HG02938 (cell line): ENCODE measurements at regions not wholly inside any gene's neighbourhood (a gene's known extent, or its start where the extent isn't known, plus 50 kb on each side); places are given as distances from the start of the nearest gene placed in this dataset.
A peak's percentile ranks its signal among the peaks of the same experiment; 100 is the strongest.
"Not testable (repeated sequence)": the region's sequence is repeated elsewhere in the genome, so short reads cannot be mapped to it uniquely, and the experiment has no call there.

Experiments used
- ATAC-seq: cut with Tn5 transposase; IDR thresholded peaks from one replicate; pipeline ENCODE4 v1.9.1; 2021; ENCODE audit warnings: mild to moderate bottlenecking, moderate library complexity; ENCODE audit not compliant: unreplicated experiment

GRCh38 chr15:61376516-61376915 lies 147.4 kb upstream of the RORA start:
- no peak for ATAC-seq

- ATAC-seq: no peak
Measured at GRCh38 chr15:61374848-61375247, 145.7 kb upstream of the RORA start.

- no peak for ATAC-seq
Measured at GRCh38 chr15:61367953-61368352, 138.9 kb upstream of the RORA start.

- ATAC-seq: no peak
Measured at GRCh38 chr15:61364871-61365270, 135.8 kb upstream of the RORA start.

- not testable (repeated sequence) for ATAC-seq
Measured at GRCh38 chr15:61362912-61363311, 133.8 kb upstream of the RORA start.

- ATAC-seq: no peak
Measured at GRCh38 chr15:61344293-61344692, 115.2 kb upstream of the RORA start.

- no peak for ATAC-seq
Measured at GRCh38 chr15:61342390-61342789, 113.3 kb upstream of the RORA start.

- ATAC-seq: no peak
Measured at GRCh38 chr15:61339516-61339915, 110.4 kb upstream of the RORA start.

- no peak for ATAC-seq
Measured at GRCh38 chr15:61337541-61337940, 108.4 kb upstream of the RORA start.

GRCh38 chr15:61336026-61336638 lies 107.0 kb upstream of the RORA start:
- peak; percentile 71 for ATAC-seq

- not testable (repeated sequence) for ATAC-seq
Measured at GRCh38 chr15:61334714-61335113, 105.6 kb upstream of the RORA start.

GRCh38 chr15:61331019-61331418 lies 101.9 kb upstream of the RORA start:
- ATAC-seq: no peak

- peak; percentile 95 for ATAC-seq
Measured at GRCh38 chr15:61327019-61327631, 98.0 kb upstream of the RORA start.

GRCh38 chr15:61319892-61320291 lies 90.8 kb upstream of the RORA start:
- ATAC-seq: no peak

GRCh38 chr15:61318802-61319525 lies 89.9 kb upstream of the RORA start:
- no peak for ATAC-seq

GRCh38 chr15:61318301-61318700 lies 89.2 kb upstream of the RORA start:
- no peak for ATAC-seq

- ATAC-seq: no peak
Measured at GRCh38 chr15:61315471-61315870, 86.4 kb upstream of the RORA start.

- ATAC-seq: no peak
Measured at GRCh38 chr15:61314427-61314826, 85.3 kb upstream of the RORA start.

- ATAC-seq: no peak
Measured at GRCh38 chr15:61309617-61310016, 80.5 kb upstream of the RORA start.

- ATAC-seq: no peak
Measured at GRCh38 chr15:61309031-61309511, 80.0 kb upstream of the RORA start.

- ATAC-seq: no peak
Measured at GRCh38 chr15:61308437-61308836, 79.3 kb upstream of the RORA start.

GRCh38 chr15:61307474-61307873 lies 78.4 kb upstream of the RORA start:
- no peak for ATAC-seq
